ENCODE measurements at regions not wholly inside any gene's neighbourhood (a gene's known extent, or its start where the extent isn't known, plus 50 kb on each side); places are given as distances from the start of the nearest gene placed in this dataset.
A peak's percentile ranks its signal among the peaks of the same experiment; 100 is the strongest.

- TF ChIP-seq CTCF (conservative IDR thresholded peaks at IDR 0.05; ENCODE audit: low read depth, low read length): no peak
- no peak overlapping the region for H3K4me3 ChIP-seq (ENCODE audit: low read length)
- DNase-seq (ENCODE audit: low read depth): no peak
Measured at GRCh38 chr16:85259832-85260167, 147.5 kb upstream of the CIBAR2 start.

DNA sequence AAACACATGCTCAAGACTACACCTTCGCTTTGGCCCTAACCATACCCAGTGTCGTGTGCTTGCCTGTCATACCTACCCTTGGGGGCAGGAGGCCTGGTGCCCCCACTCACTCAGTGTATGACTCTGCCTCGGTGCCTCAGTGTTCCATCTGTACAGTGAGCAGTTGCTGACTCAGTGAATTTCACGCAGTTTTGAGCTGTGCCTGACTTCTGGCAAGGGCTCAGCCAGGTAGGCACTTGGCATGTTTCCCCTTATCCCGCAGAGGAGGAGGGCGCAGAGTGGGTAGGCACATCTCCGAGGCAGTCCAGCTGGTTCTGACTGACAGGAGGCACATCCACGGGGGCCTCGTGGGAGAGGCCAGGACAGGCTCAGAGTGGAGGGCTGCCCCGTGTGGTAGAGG lies 148.9 kb upstream of the CIBAR2 start:
- DNase-seq (ENCODE audit: low read depth): no peak
- H3K4me3 ChIP-seq (ENCODE audit: low read length): no peak overlapping the region
- TF ChIP-seq CTCF (conservative IDR thresholded peaks at IDR 0.05; ENCODE audit: low read depth, low read length): no peak

DNA sequence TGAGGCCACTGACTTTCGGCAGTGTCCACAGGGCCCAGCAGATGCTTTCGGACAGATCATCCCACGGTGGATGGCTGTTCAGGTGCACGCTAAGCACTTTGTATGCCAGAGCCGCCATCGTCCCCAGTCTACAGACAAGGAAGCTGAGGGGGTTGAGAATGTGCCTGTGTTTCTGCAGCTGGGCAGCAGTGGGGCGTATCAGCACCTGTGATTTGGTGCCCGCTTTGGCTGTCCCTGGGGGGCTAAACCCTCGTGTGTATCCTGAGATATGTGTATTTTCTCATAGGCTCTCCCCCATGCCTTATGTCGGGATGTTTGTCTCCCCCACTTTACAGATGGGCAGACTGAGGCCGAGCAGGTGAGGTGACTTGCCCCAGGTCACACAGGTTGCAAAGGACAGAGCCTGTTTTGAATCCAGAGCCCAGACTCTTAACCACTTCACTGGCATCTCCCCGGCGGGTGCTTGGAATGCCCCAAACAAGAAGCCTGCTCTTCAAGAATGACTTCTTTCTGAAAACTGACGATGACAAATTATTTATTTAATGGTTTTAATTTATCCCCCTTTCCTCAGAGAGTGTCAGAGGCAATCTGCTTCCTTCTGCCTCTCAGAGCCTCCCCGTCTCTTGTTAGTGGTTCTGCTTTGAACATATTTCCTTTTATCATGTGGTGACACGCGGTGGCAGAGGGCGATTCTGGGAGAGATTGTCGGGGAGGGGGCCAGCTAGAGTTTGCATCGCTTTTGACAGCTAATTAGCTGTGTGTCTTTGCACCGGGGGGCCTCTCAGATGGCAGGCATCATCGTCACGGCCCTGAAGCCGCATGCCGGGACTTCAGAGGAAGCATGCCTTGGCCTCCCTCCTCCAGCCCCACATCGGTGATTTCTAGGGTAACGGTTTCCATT lies 149.6 kb upstream of the CIBAR2 start:
- no peak overlapping the region for H3K4me3 ChIP-seq (ENCODE audit: low read length)
- no peak for DNase-seq (ENCODE audit: low read depth)
- no peak for TF ChIP-seq CTCF (conservative IDR thresholded peaks at IDR 0.05; ENCODE audit: low read depth, low read length)

- TF ChIP-seq CTCF (conservative IDR thresholded peaks at IDR 0.05; ENCODE audit: low read depth, low read length): no peak
- no peak for DNase-seq (ENCODE audit: low read depth)
- no peak overlapping the region for H3K4me3 ChIP-seq (ENCODE audit: low read length)
Measured at GRCh38 chr16:85262558-85263238, 150.4 kb upstream of the CIBAR2 start.

GRCh38 chr16:85263239-85263585 lies 150.9 kb upstream of the CIBAR2 start:
- H3K4me3 ChIP-seq (ENCODE audit: low read length): no peak overlapping the region
- TF ChIP-seq CTCF (conservative IDR thresholded peaks at IDR 0.05; ENCODE audit: low read depth, low read length): no peak
- no peak for DNase-seq (ENCODE audit: low read depth)

DNA sequence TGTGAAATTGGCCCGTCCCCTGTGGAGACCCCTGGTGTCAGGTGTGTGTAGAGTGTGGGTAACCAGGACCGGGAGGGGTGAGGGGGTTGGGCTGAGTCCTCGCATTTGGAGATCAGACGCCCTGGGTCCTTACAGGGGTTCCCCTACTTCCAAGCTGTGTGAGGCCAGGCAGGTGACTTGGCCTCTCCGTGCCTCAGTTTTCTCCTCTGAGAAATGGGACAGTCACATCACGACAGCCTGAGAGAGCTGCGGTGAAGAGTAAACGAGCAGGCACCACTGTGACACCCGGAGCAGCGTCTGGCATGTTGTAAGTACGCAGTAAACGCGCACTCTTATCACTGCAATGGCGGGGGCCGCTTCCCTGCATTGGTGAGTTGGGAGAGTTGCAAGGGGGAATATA lies 152.5 kb upstream of the CIBAR2 start:
- peak; percentile 2 for TF ChIP-seq CTCF (conservative IDR thresholded peaks at IDR 0.05; ENCODE audit: low read depth, low read length)
- DNase-seq (ENCODE audit: low read depth): no peak
- no peak overlapping the region for H3K4me3 ChIP-seq (ENCODE audit: low read length)
